ENCODE measurements at regions not wholly inside any gene's neighbourhood (a gene's known extent, or its start where the extent isn't known, plus 50 kb on each side); places are given as distances from the start of the nearest gene placed in this dataset.

DNA sequence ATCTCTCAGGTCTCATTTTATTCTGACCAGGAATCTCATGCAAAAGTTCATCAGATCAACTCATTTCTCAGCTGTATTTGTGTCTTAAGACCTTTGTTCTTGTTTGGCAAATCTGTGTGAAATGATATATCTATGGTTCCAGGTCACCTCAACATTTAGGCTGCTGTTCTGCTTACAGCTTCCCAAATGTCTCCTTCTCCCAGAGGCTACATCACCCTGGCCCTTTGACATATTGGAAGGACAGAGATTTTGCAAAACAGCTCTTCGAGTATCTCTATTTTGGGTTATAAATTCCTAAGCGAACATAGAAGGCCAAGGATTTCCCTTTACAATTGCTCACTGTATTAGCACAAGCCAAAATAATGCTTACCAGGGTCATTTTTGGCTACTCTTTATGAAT, 57.5 kb upstream of the GIMD1 start:
- peaks cover 5% of the 10 kb centered on the region for H3K9me3 Mint-ChIP-seq
- H3K4me1 Mint-ChIP-seq = peaks cover 12% of the 10 kb centered on the region
- DNase-seq (ENCODE audit: low spot score in 2 of 2, unreplicated experiment in 2 of 2) = no peak
- no peak for TF ChIP-seq CTCF (IDR thresholded peaks at IDR 0.05; ENCODE audit: unreplicated experiment)
- no peak overlapping the region for H3K27ac Mint-ChIP-seq
- H3K36me3 Mint-ChIP-seq = no peaks in the 10 kb centered on the region
- H3K4me3 Mint-ChIP-seq = no peak overlapping the region
- no peaks in the 10 kb centered on the region for H3K27me3 Mint-ChIP-seq (ENCODE audit: low read depth)

DNA sequence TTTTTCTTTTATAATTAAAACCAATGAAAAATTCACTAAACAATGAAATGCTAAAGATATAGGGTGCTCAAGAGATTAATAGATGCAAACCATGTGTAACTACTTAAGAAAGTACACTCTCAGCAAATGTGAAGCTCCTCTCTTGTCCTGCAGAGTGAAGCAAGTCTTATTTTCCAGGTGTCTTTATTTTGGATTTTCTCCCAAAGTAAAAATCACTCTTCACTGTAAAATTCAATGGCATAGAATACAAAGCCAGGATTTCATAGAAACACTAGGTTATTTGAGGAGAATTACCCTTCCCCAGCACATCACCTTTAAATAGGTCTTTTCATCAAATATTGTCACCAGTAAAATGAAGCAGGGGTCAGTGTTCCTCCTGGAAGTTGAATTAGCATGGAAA, 57.0 kb upstream of the GIMD1 start:
- Mint-ChIP-seq H3K36me3 (no peaks in the 10 kb centered on the region), H3K4me3 (no peak overlapping the region), H3K9me3 (peaks cover 2% of the 10 kb centered on the region), H3K4me1 (peaks cover 12% of the 10 kb centered on the region), H3K27ac (no peak overlapping the region), H3K27me3 (ENCODE audit: low read depth) (no peaks in the 10 kb centered on the region)
- DNase-seq (ENCODE audit: low spot score in 2 of 2, unreplicated experiment in 2 of 2) = no peak
- TF ChIP-seq CTCF (IDR thresholded peaks at IDR 0.05; ENCODE audit: unreplicated experiment) = no peak

DNA sequence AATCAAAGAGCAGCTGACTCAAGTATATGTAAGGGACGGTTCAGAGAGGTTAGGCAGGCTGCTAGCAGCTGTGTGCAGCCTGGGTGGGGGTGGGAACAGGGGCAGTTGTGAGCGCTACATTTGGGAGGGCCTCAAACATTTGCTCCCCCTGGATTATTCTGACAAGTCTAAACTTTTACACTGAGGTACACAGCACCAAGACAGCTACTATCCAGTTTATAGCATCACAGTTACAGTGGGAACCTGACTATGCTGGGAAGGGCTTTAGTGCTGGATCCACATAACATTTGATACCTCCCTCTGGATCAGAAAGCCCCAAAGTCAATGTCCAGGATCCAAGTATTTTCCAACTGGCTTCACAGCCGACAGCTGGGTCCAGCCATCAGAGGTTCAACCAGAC, 55.8 kb upstream of the GIMD1 start:
- Mint-ChIP-seq H3K27me3 (ENCODE audit: low read depth) (no peaks in the 10 kb centered on the region), H3K27ac (no peak overlapping the region), H3K36me3 (no peaks in the 10 kb centered on the region), H3K4me1 (peaks cover 12% of the 10 kb centered on the region), H3K9me3 (peaks cover 3% of the 10 kb centered on the region), H3K4me3 (no peak overlapping the region)
- TF ChIP-seq CTCF (IDR thresholded peaks at IDR 0.05; ENCODE audit: unreplicated experiment) = no peak
- DNase-seq (ENCODE audit: low spot score in 2 of 2, unreplicated experiment in 2 of 2) = no peak

- H3K27ac Mint-ChIP-seq = no peak overlapping the region
- H3K4me3 Mint-ChIP-seq = no peak overlapping the region
- no peak for TF ChIP-seq CTCF (IDR thresholded peaks at IDR 0.05; ENCODE audit: unreplicated experiment)
- peaks cover 4% of the 10 kb centered on the region for H3K9me3 Mint-ChIP-seq
- no peaks in the 10 kb centered on the region for H3K36me3 Mint-ChIP-seq
- peaks cover 12% of the 10 kb centered on the region for H3K4me1 Mint-ChIP-seq
- H3K27me3 Mint-ChIP-seq (ENCODE audit: low read depth) = no peaks in the 10 kb centered on the region
- no peak for DNase-seq (ENCODE audit: low spot score in 2 of 2, unreplicated experiment in 2 of 2)
Measured at GRCh38 chr4:106423791-106424190, 55.2 kb upstream of the GIMD1 start.

GRCh38 chr4:106422766-106423165, 54.2 kb upstream of the GIMD1 start:
- peak overlapping the region; percentile 73 for H3K27ac Mint-ChIP-seq
- TF ChIP-seq CTCF (IDR thresholded peaks at IDR 0.05; ENCODE audit: unreplicated experiment) = no peak
- H3K27me3 Mint-ChIP-seq (ENCODE audit: low read depth) = no peaks in the 10 kb centered on the region
- H3K36me3 Mint-ChIP-seq = no peaks in the 10 kb centered on the region
- DNase-seq (ENCODE audit: low spot score in 2 of 2, unreplicated experiment in 2 of 2) = no peak
- H3K4me1 Mint-ChIP-seq = peaks cover 17% of the 10 kb centered on the region
- peaks cover 4% of the 10 kb centered on the region for H3K9me3 Mint-ChIP-seq
- H3K4me3 Mint-ChIP-seq = no peak overlapping the region
